Amniotic stem cell (primary cell): ENCODE measurements at regions not wholly inside any gene's neighbourhood (a gene's known extent, or its start where the extent isn't known, plus 50 kb on each side); places are given as distances from the start of the nearest gene placed in this dataset.

Source experiments
- DNase-seq: peaks from one replicate; lab custom pipeline; 2025; lab: John Stamatoyannopoulos, UW

DNA sequence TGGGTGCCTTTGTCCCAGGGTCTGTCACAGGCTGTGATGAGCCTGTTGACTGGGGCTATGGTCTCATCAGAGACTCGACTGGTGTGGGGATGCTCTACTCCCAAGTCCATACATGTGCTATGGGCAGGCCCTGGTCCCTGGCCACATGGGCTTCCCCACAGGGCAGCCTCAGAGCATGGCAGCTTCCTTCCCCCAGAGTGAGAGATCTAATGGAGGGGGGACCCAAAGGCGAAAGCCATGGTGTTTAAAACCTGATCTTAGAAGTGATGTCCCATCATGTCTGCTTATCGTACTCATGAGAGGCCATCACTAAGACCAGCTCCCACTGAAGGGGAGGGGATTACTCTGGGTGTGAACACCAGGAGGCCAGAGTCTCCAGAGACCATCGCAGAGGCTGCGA lies 279.0 kb upstream of the RTL1 start:
- DNase-seq = no peak

DNA sequence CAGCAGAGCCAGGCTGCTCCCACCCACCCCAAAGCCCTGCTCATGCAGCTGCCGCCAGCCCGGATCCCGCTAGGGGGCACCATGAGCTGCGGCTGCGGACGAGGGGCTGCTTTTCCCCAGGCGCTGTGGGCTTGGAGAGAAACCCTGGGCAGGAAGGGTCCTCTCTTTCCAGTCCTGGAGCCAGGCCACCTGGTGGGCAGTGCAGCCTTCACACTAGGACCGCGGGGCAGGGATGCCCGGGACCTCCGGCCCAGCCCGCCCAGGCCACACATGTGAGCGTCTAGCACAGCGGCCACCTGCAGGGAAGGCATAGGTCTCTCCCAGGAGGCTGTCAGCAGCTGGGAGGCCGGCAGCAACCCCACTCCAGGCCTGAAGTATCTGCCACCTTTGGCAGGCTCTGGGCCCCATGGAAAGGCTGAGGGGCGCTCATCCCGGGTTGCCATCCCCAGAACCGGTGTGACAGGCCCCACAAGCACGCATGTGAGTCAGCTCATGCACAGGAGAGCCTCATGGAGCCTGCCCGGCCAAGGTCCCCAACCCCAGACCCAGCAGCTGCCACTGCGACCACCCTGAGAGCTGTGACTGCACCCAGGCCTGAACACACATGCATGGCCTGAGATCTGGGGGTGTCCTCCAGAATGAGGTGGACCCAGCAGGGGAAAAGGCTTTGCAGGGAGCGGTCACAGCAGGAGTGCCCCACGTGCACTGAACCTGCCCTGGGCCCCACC lies 280.0 kb upstream of the RTL1 start:
- no peak for DNase-seq

DNA sequence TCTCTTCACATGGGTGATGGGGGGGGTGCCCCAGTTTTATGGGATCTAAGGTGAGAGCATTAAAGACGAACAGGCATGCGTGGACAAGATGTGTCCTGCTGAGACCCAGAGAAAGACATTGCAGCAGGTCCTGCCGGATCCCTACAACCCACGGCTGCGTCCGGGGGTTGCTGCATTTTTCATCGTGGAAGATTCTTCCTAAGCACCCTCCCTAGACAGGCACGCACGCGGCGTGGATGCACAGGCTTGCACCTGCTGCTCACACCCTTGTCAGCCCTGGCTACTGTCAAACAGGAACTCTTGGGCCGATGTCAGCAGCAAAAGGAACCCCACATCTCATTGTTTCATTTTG lies 280.6 kb upstream of the RTL1 start:
- DNase-seq = no peak

DNA sequence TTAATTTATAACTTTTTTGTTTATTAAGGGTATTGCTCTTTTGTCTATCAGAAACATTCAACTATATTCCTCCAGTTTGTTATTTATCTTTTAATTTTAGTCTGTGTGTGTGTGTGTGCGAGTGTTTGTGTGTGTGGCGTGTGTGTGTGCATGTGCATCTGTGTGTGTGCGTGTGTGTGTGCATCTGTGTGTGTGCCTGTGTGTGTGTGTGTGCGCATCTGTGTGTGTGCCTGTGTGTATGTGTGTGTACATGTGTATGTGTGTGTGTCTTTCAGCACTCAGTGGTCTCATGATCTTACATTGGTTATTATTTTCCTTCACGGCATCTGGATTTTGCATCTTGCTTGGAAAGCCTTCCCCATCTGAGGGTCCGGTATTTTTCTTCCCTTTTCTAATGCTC lies 281.1 kb upstream of the RTL1 start:
- DNase-seq = no peak

DNA sequence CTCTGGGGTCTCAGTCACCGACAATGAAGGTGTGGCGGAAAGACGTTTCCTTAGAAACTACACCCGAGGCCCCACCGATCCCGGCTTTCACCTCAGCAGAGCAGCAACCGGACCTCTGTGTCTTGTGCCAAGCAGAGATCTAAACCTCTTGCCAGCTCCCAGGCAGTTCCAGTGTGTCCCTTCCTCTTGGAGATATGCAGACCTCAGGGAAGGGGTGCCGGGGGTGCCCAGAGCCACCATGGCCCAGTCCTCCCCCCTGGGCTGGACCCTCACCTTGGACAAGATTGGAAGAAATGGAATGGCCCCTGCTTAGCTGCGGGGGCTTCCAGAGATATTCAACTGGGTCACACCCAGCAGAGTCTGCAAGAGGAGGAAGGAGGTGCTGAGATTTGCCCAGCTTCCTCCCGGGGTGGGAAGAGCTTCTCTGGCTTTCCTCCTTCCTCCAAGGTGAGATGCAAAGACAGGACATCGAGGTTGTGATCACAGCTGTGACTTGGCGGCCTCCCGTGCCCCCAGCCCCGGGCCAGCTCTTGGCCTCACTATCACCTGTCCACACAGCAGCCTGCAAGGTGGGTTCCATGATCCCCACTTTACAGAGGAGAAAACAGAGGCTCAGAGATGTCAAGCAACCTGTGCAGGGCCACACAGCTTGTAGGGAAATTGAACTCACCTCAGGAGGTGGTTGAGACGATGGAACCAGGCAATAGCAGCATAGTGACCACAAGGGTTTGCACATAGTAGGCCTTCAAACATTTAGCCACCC lies 281.7 kb upstream of the RTL1 start:
- DNase-seq = no peak

DNA sequence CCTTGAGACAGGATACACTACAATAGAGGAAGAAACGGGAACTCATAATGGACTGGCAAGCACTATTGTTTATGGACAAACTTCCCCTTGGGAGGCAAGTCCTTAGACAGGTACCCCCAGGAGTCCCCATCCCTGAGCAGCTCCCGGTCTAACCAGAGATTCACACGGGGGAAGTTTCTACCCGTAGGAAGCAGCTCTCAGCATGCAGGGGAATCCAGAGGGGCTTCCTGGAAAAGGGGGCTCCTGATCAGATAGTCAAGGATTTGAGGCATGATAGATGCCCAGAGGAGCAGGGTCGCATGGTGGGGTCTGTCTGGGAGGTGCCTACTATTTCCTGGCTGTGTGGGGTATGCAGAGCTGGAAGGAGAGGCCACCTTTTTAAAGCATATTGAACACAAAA lies 282.4 kb upstream of the RTL1 start:
- DNase-seq = no peak

DNA sequence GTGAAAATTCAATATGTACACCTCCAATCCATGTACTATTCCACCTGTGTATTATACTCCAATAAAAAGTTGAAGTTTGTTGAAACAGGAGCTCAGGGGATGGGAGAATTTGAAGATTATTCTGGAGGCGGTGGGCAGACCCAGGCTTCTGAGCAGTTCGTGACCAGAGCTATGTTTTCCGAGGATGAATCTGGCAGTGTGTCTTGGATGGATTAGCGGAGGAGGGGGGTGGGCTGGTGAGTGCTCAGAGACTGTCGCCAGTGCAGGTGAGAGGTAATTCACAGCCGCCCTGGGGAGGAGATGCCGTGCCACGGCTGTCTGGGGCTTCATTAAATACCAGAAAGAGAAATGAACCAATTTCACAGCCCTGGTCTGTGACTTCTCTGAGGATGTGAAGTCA lies 283.0 kb upstream of the RTL1 start:
- DNase-seq = no peak

DNA sequence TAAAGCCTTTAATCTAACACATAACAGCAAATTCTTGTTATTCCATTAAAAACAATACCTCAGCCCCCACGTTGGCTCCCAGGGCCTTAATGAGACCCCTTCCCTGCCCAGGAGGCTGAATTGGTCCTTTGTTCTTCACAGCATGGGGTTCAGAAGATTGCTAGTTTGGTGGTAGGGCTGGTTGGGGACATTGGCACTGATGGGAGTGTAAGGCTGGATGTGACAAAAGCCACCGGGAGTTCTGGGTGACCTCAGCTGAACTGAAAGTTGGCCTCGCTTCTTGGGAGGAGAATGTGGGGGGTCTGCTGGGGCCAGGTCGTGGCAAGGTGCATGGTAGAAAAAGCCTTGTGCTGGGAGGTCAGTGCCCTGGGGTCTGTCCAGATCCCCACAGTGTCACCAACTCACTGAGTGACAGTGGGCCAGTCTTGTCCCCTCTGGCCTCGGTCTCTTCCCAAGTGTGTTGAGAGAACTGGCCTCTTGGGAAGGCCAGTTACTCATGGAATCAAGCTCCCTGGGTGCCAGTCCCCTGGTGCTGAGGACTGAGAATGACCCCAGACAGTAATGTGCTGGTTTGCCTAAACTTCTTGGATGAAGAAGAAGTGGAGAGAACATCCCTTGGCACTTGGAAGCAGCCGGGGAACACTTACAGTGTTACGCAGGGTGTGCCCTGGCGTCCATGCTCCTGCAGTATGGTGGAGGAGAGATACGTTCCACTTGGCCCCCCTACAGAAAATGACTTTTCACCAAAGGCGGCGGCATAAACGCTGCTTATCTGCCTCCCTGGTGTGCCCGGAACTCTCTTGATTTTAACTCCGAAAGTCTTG lies 283.7 kb upstream of the RTL1 start:
- no peak for DNase-seq

DNA sequence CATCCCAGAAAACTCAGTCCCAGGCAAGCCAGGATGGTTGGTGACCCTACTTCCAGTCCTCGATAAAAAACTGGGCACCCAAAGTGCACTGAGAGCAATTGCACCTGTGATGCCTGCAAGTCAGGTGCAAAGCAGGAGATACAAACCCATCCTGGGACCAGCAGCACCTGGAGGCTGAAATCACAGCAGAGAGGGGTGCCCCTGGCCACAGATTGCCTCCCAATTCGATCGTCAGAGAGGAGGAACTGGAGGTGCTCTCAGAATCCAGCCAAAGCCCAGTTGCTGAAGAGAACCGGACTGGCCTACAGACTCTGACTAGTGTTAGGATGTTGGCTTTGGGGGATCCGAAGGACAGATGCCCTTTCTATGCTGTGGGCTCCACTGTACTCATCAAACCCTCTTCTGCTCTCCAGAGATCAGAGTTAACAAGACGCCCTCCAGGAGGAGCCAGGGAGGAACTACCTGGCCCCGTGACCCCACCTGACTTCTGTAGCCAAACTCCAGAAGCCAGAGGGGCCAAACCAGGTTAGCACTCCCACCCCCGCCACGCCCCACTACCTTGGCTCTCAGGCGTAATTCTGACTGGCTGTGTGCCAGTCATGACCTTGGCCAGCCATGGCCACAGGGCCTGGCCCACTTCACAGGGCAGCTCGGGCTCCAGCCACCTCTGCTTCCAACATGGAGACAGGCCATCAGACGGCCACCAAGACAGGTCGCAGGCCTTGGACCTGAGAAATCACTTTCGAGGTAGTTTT lies 284.5 kb upstream of the RTL1 start:
- no peak for DNase-seq

DNA sequence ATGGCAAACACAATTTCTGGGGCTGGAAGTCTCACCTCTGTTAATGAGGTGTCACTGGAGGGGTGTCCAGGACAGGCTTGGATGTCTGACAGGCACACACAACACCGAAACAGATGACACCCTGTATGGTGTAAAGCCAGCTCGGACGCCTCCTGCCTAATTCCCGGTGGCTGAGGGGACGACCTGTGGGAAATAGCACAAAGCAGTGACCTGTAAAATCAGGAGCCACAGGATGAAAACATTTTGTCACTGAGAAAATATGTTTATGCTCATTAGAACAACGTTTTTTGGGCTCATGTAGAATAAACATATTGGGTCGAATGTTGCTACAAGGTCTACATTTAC lies 285.0 kb upstream of the RTL1 start:
- DNase-seq = no peak

DNA sequence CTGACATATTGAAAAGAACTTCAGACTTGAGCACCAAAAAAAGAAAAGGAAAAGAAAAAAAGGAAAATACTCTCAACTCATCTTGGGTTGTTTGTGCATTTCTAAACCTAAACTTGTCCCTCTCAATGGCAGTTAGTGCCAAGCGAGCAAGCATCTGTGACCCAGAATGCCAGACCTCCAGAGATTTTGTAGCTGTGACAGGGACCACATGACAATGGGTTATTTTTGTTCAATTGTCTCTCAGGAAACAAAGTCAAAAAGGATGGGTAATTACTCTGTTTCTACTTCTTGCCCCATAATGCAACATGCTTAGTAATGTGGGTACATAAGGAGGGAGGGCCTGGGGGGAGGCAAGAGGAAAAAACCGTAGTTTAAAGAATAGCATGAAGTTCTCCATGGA lies 285.7 kb upstream of the RTL1 start:
- DNase-seq = no peak

DNA sequence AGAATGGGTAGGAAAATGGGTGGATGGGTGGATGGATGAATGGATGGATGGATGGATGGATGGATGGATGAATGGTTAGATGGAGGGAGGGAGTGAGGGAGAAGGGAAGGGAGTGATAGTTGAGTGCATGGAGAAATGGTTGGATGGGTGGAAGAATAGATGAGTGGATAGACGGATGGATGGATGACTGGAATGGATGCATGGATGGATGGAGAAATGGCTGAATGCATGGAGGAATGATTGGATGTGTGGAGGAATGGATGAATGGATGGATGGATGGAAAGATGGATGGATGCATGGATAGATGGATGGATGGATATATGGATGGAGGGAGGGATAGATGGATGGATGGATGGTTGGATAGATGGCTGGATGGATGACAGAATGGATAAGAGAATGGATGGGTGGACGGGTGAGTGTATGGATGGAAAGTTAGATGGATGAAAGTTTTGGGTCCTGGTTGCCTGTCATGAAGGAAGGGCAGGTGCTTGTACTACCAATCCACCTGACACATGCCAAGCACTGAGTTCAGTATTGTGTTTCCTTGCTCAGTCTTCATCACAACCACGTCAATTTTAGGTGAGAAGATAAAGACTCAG lies 286.5 kb upstream of the RTL1 start:
- no peak for DNase-seq

DNA sequence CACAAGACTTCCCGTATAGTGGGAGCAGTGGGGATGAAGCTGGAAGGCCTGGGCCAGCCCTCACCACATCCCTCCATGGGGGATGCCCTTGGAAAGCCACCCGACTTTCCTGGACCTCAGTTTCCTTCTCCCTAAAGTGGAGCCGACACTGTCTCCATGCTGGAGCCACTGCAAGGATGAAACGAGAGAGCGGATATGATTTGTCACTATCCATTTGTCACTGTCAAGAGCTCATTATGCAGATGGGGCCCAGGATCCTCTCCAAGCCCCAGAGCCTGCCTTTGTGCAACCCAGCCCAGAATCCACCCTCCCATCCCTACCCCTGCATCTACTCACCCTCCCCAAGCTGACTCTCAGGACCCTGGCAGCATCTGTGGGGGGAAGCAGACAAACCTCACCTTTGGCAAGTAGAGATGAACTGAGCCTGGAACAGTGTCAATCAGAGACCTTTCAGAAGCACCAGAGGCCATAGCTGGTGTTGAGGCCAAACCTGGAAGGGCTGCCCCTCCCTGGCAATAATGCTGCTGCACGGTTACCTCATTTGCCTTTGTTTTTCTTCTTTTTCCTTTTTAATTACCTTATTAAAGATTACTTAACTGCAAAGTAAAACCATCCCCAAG lies 287.7 kb upstream of the RTL1 start:
- no peak for DNase-seq

DNA sequence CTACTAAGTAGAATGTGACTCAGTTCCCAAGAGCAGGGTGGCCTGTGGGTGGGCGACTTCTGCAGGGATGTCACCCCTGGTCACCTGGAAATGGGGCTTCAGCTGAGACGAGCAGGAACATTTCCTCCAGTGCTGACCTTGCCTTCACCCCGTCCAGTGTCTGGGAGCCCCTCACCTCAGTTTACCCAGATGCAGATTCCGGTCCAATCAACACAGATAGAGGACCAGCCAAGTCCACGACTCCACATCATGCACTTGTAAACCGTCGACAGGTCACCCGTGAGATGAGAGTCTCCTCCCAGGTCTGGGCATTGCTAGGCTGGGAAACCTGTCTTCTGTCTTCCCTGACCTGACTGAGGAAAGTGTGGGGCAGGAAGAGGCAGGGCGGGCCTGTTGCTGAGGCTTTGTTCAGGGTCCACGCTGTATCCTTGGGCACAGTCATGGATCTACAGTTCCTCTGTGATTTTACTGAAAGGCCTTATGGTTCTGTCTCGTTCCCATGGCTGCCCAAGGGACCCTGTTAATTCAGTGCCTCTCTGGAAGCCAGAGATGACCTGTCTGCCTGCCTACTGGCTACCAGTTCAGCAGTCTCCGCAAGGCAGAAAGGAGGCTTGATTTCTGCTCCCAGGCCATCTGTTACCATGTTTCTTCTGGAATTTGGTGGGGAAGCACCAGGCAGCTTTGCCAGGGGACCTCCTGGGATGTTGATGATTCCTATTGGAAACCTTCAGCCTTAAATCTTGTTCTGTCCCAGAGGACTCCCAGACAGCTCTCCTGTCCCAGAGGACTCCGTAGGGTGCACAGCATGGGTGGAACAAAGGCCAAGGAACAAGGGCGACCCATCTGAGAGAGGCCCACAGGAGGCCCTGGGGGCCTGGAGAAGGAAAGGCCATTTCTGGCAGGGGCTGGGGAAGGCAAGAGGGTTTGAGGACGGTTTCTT lies 288.5 kb upstream of the RTL1 start:
- DNase-seq = no peak

DNA sequence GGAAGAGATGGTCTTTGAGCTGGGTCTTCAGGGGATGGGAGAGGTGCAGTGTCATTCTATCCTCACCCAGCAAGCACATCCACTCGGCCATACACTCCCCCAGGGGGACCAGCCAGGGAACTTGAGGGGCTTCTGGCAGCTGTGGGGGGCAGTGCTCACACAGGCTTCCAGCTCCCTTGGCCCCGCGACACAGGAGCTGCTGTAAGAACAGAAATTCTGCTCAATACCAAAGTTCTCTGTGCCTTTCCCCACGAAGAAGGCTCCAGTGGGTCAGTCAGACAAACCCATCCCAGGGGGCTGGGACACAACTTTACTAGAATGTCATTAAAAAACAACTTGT lies 289.1 kb upstream of the RTL1 start:
- DNase-seq = no peak

DNA sequence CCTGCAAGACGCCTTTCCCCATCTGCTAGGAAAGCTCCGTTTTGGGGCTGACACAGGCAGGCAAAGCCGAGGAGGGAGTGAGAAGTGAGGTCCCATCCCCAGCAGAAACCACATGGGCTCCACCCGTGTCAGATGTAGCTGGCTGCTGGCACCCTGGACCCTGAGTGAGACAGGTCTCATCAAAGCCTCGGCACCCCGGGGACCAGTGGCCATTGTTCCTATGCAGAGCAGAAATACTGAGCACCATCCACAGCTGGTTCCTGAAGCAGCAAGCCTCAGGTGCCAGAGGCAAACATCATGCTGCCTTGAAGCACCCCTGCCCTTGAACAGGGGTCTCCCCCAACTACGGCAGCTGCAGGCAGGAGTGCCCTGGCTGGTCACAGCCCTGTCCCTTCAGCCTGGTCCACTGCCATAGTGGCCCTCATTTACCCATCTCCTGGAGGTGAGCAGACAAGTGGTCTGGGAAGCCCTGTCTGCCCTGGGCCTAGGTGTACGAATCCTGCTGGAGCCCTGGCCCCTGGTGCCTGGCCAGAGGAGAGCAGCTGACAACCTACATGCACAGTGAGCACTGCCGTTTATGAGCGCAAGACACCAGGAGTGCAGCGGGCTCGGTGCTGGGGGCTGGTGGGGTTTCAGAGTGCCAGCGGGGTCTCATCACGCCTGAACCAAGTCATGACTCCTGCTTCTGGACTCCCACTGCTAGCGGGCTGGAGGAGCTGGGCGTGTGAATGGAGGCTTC lies 289.8 kb upstream of the RTL1 start:
- DNase-seq = no peak

DNA sequence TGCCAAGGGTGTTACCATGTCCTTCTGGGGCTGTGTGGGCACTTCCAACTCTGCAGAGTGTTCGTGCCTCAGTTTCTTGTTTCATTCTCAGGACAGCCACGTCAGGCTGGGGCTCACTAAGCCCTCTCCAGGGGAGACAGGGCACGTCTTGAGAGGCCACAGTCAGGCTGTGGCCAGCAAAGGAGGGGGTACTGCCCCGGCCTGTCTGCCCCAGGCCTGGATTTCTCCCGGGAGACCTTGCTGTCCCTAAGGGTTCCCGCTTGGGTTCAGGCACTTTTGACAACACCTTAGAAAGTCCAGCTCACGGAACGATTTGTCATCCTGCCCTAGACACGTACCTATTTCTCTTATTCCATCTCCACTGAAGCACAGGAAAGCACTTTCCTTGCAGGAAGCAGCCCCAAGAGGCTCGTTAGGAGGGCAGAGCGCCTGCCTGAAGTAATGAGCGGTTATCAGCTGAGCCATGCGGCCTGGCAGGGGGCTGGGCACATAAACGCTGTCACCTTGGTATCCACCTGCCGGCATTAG lies 290.4 kb upstream of the RTL1 start:
- DNase-seq = no peak

DNA sequence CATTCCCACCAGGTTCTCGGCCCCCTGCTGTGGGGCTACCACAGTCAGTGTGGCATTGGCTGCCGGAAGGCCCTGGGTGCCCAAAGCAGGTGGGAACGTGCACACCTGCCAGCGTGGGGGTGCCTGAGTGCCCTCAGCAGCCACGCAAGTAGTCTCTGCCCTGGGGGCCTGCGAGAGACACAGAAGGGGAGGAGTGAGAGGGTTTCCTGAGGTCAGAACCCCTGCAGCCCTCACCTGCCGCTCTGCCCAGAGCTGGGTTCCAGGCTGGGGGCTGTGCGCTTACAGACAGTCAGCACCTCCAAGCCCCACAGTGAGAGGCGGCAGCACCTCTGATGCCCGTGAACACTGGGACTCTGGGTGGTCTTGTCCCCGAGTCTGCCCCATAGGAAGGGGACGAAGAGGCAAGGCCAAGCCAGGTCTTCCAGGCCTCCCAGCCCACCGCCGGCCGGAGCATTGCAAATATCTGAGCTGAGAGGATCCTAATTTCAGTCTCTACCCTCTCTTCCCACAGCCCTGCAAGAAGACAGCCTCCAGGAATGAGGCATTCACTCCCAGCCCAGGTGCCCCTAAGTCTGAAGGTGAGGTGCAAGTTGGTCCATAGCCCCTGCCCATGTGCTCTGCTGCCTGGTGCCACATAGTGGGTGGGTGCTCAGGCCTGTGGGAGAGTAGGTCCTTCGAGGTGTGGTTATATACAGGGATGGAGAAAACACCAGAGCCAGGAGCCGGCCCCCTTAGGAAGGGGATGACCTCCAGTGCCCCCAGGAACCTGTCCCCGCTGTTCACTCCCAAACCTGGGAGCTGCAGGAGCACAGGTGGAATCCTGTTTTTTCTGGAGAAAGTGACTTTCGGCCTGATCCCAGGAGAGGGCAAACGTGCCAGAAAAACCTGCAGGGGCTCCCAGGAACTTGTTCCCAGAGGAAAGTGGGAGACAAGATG lies 291.1 kb upstream of the RTL1 start:
- DNase-seq = no peak
